ENCODE measurements at regions not wholly inside any gene's neighbourhood (a gene's known extent, or its start where the extent isn't known, plus 50 kb on each side); places are given as distances from the start of the nearest gene placed in this dataset.

DNA sequence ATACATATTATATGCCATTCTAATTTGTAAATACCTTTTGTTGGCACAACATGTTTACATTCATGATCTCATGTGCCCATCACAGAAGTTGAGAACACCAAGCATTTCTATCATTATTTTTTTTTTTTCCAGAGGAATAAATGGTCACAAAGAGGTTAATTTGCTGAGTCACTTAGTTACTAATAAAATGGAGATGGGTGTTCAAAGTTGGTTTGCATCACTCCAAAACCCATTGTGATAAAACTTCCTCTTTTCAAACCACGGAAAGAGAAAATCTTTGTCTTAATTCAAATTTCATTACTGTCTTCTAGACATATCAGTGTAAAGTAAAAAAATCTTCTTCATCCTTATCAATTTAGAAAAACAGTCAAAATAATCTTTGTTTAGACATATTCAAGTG lies 636.8 kb upstream of the CCDC179 start:
- no peak for TF ChIP-seq POLR2A (IDR thresholded peaks at IDR 0.05)
- no peak for TF ChIP-seq CTCF (IDR thresholded peaks at IDR 0.05)

Measured in esophagus squamous epithelium (tissue), 4 donors.